Mesodermal cell (in vitro differentiated cells): ENCODE measurements at regions not wholly inside any gene's neighbourhood (a gene's known extent, or its start where the extent isn't known, plus 50 kb on each side); places are given as distances from the start of the nearest gene placed in this dataset.
"Not testable (repeated sequence)": the region's sequence is repeated elsewhere in the genome, so short reads cannot be mapped to it uniquely, and the experiment has no call there.

Experiments
- H3K27ac ChIP-seq: 2 replicates; pipeline ENCODE4 v1.7.0; 2013; ENCODE audit warnings: mild to moderate bottlenecking, low read depth, low read length, moderate library complexity; ENCODE audit not compliant: severe bottlenecking
- H3K36me3 ChIP-seq: 2 replicates; pipeline ENCODE4 v1.7.1; 2013; ENCODE audit warnings: mild to moderate bottlenecking, low read length, moderate library complexity; ENCODE audit not compliant: control insufficient read depth, insufficient read depth
- H3K4me1 ChIP-seq: one replicate; pipeline ENCODE4 v1.7.1; 2013; ENCODE audit warnings: mild to moderate bottlenecking, low read length; ENCODE audit not compliant: insufficient read depth, control insufficient read depth, poor library complexity, severe bottlenecking
- H3K4me3 ChIP-seq: 2 replicates; pipeline ENCODE4 v1.7.0; 2013; ENCODE audit warnings: low read length, control low read depth, mild to moderate bottlenecking; ENCODE audit not compliant: insufficient read depth, poor library complexity, severe bottlenecking; ENCODE audit errors: extremely low read depth
- H3K9me3 ChIP-seq: 2 replicates; pipeline ENCODE4 v1.7.1; 2013; ENCODE audit warnings: mild to moderate bottlenecking, low read length, moderate library complexity; ENCODE audit not compliant: control insufficient read depth
- WGBS, 2 experiments: methylation state at CpG; one replicate each; pipeline ENCODE4 v1.1.5; 2013; ENCODE audit warnings: missing lambda C conversion rate in 2 of 2; ENCODE audit not compliant: insufficient coverage in 2 of 2; 5-methylcytosine and 5-hydroxymethylcytosine counted together

DNA sequence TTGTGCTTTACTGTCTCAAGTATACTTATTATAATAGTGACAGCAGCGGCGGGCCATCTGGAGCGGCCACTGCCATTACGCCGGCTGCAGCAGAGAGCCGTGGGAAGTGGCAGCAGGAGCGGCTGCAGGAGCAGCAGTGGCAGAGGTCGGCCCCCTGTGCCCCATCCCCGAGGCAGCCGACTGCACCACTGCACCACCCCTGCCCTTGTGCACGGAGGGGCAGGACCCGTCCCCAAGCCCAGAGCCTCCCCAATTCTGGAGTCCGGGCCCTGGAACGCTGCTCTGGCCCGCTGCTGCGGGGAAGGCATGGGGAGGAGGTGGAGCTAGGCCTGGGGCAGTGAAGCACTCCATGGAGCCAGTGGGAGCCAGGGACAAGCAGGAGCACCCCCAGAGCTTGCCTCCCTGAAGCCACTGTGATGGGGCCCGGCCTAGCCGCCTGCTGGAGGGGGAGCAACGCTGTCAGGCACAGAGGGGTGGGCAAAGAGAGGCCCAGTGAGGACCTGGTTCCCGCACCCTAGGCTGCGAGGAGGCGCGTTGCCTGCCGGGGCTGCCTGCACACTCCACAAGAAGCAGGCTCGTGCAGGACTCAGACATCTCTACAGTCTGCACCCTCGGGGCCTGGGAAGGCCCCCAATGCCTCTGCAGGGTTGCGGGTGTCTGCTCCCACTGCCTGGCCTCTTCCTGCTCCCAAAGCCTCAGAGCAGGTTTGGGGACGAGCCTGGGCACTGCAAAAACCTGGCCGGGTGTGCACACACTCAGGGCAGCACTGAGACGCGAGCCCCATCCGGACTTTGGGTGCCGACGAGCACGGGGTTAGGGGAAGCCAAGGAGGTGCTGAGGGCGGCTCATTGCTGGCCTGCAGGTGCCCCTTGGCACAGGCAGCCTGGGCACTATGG is 74.2 kb upstream of the RASSF8 start:
- Histone ChIP-seq H3K9me3 (no peaks in the 10 kb centered on the region), H3K27ac (no peak overlapping the region), H3K36me3 (no peaks in the 10 kb centered on the region), H3K4me3 (no peak overlapping the region), H3K4me1 (no peaks in the 10 kb centered on the region)
- WGBS, 2 experiments: 92% methylated on average over 26 to 34 of the region's 36 CpGs

DNA sequence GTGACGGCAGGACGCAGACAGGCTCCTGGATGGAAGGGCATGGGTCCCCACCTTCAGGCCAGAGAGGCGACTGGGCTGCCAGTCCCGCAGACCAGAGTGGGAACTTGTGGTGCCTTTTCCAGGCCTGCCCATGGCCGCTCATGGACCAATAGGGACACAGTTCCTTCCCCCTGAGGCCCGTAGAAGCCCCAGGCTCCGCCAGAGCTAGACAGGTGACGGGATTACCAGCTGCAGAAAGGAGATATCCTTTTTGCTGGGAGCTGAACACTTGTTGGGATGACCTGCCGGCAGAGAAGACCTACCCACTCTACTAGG is 73.6 kb upstream of the RASSF8 start:
- Histone ChIP-seq H3K27ac (no peak overlapping the region), H3K9me3 (no peaks in the 10 kb centered on the region)
- 87 to 90% methylated on average over 6 to 9 of the region's 9 CpGs for WGBS, 2 experiments

DNA sequence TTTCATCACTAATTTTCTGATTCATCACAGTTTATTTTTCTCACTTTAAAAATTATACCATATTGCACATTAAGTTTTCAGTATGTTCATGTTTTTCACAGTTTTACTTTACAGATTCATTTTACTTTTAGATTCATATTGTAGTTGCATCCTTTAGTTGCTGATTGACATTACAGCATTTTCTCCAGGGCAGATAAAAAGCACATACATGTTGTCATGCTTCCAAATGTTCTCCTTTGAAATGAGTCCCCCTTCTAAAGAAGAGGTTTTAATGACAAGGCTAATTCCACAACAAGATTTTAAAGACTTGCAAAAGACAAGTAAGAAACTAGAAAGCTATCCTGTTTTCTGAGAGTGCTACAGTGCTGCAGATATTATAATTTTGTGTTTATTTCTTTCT is 72.1 kb upstream of the RASSF8 start:
- Histone ChIP-seq H3K9me3 (no peaks in the 10 kb centered on the region), H3K27ac (no peak overlapping the region), H3K4me1 (no peaks in the 10 kb centered on the region), H3K36me3 (no peaks in the 10 kb centered on the region), H3K4me3 (no peak overlapping the region)

More for the DNA sequence above, 73.6 kb upstream of the RASSF8 start:
- H3K4me3 ChIP-seq: no peak overlapping the region
- no peaks in the 10 kb centered on the region for H3K36me3 ChIP-seq
- H3K4me1 ChIP-seq: no peaks in the 10 kb centered on the region

DNA sequence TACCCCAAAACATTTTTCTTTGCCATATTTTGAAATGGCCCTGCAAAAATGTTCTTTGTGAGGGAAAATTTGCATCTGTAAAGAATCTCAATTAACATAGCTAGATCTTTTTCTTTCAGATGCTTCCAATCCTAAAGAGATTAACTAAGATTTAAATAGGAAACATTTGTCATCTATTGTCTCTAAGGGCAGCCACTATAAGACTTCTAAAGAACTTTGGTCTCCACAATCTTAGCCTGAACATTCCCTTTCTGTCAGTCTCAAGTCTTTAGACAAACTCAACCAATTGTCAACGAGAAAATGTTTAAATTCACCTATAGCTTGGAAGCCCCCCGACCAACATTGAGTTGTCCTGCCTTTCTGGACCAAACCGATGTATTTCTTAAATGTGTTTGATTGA is 71.1 kb upstream of the RASSF8 start:
- H3K4me3 ChIP-seq: no peak overlapping the region
- WGBS, 2 experiments: 17% methylated on average over 1 of the region's 3 CpGs; no CpG with 5 or more reads in 1 of the 2 experiments
- no peaks in the 10 kb centered on the region for H3K9me3 ChIP-seq
- no peak overlapping the region for H3K27ac ChIP-seq
- H3K4me1 ChIP-seq: no peaks in the 10 kb centered on the region
- H3K36me3 ChIP-seq: no peaks in the 10 kb centered on the region

DNA sequence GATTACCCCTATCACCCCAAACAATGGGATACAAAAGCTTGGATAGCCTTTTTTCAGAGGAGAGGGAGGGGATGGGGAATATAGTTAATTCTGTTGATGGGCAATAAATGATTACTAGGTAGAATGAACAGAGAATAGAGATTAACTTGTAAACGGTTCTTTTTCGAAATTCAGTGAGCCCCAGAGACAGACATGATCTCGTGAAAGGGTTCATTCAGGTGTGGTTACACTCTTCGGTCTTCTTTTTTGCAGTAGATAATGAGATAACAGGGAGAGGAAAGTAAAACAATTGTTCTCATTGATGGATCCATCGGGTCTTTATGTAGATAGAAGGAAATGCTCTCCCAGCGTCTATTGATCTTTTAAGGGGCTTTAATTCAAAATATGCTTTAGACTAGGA is 69.3 kb upstream of the RASSF8 start:
- no peaks in the 10 kb centered on the region for H3K4me1 ChIP-seq
- H3K9me3 ChIP-seq: no peaks in the 10 kb centered on the region
- no peak overlapping the region for H3K27ac ChIP-seq
- no peak overlapping the region for H3K4me3 ChIP-seq
- 82 to 85% methylated on average over 4 to 5 of the region's 6 CpGs for WGBS, 2 experiments
- H3K36me3 ChIP-seq: no peaks in the 10 kb centered on the region

DNA sequence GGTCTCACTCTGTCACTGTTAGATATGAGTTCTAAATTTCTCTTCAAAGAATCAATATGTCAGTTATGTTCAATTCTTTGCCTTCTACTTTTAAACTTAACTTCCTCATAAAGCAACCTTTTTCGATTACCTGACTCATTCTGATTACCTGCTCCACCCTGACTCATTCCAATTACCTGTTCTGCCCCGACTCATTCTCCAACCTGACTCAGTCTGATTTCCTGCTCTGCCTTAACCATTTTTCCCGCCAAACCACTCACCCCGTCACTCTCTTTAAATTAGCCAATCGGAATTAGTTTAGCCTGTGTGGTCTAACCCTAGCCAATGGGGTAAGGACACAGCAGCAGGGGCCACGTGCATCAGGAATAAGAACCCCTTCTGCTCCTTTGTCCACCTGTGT is 67.4 kb upstream of the RASSF8 start:
- H3K4me3 ChIP-seq, H3K4me1 ChIP-seq, H3K9me3 ChIP-seq, H3K27ac ChIP-seq, H3K36me3 ChIP-seq: not testable (repeated sequence)
- WGBS, 2 experiments: 93 to 97% methylated on average over 3 to 4 of the region's 6 CpGs

DNA sequence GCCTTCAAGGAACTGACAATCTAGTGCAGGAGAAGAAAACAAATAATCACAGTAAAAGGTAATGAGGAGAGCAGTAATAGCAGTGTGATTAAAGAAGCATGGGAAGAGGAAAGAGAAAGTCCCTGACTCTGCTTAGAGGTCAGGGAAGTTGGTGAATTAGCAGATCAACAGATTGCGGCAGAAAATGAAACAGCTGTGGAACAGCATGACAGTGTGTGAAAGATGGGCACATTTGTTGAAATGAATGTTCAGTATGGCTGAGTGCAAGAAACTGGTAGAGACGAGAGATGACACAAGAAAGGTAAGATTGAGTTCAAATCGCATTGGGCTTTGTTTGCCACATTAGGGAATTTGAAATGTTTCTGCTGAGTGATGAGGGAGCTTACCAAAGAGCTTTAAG is 63.7 kb upstream of the RASSF8 start:
- 91 to 96% methylated on average over 3 of the region's 3 CpGs for WGBS, 2 experiments
- no peaks in the 10 kb centered on the region for H3K36me3 ChIP-seq
- peaks cover under 1% of the 10 kb centered on the region for H3K4me1 ChIP-seq
- no peak overlapping the region for H3K4me3 ChIP-seq
- H3K9me3 ChIP-seq: peaks cover 6% of the 10 kb centered on the region
- no peak overlapping the region for H3K27ac ChIP-seq

DNA sequence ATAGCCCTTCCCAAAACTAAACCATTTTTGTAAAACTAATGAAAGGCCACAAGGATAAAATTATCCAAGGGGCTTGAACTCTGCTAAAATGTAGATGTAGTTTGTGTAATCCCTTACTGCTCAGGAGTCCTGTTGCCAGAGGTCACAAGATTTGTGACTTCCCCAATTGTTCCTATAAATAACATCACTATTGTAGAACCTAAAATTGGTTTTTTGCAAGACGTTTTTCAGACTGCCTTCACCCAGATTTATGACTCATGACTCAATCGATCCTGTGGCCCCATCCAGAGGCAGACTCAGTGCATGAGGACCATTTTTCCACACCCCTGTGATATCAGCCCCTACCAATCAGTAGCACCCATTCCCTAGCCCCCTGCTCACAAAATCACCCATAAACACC is 61.5 kb upstream of the RASSF8 start:
- no peaks in the 10 kb centered on the region for H3K36me3 ChIP-seq
- no peak overlapping the region for H3K27ac ChIP-seq
- 88 to 93% methylated on average over 2 of the region's 2 CpGs for WGBS, 2 experiments
- H3K4me1 ChIP-seq: peaks cover 2% of the 10 kb centered on the region
- peaks cover 6% of the 10 kb centered on the region for H3K9me3 ChIP-seq
- H3K4me3 ChIP-seq: no peak overlapping the region

DNA sequence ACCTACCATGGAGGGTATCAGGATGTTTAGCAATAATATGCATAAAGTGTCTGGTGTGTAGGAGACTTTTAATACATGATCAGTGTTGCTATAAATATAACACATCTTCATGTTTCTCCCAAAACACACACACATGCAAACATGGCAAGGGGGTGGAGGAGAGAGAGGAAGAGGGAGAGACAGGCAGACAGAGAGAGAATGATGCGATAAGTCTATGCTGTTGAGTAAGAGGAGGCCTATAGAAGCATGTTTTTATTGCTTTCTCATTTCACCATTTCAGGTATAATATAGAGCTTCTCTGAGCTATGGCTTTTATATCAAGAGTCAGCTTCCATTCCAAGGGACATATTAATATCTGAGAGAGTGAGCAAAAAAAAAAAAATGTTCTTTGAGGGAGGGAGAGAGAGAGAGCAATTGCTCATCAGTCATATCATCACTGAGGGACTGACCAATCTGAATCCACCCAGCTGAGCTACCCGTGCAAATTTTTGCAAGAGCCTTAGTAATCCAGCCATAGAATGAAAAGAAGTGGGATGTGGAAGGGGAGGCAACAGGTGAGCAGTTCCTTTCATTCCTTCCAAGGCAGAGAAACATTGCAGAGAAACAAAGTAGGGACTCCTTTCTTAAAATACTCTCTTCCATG is 54.8 kb upstream of the RASSF8 start:
- Histone ChIP-seq H3K4me3 (no peak overlapping the region), H3K27ac (no peak overlapping the region), H3K36me3 (no peaks in the 10 kb centered on the region), H3K4me1 (peaks cover 2% of the 10 kb centered on the region), H3K9me3 (no peaks in the 10 kb centered on the region)
- no CpG with 5 or more reads among the region's 2 CpGs for WGBS, 2 experiments

DNA sequence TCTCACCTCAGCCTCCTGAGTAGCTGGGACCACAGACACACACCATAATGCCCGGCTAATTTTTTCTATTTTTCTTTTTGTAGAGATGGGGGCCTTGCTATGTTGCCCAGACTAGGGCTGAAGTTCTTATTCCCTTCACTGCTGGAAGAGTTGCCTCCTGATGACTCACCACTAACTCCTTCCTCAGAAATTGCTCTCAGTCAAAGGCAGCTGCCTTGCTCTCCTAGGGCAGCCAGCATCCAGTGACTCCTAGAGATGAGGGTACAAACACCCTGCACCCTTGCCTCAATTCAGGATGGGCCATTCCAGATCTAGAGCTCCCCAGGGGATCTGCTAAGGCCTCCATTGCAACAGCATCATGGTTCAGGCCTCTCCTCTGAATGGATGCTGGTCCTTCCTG is 54.0 kb upstream of the RASSF8 start:
- no CpG with 5 or more reads among the region's 1 CpG for WGBS, 2 experiments
- no peak overlapping the region for H3K4me3 ChIP-seq
- H3K4me1 ChIP-seq: peaks cover 2% of the 10 kb centered on the region
- no peaks in the 10 kb centered on the region for H3K36me3 ChIP-seq
- H3K9me3 ChIP-seq: no peaks in the 10 kb centered on the region
- no peak overlapping the region for H3K27ac ChIP-seq

DNA sequence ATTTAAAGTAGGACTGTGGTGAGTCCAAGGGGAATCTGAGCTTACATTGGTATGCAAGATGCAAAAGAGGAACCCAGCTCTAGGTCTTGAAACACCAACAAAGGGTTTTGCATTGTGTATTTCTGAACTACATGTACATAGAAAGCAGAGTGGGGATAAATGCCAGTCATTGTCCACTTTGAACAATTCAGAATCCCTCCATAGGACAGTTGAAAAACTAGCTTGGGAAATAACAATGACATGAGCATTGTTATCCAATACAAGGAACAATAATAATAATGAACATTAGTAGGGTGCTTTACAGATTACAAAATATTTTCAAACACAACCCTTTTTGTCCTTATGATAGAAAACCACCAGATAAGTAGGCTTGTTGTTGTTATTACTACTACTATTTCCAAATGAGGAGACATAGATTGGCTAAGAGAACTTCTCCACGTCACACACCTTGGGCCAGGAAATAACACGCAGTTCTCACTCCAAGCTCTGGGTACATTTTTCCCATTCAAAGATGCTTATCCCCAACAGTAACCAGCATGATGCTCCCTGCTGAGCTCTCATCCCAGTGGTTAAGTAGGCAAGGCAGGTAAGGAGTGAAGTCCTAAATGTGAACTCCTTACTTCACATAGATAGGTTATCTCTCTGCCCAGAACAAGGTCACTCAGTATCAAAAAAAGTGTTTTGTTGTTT is 51.7 kb upstream of the RASSF8 start:
- no peaks in the 10 kb centered on the region for H3K9me3 ChIP-seq
- H3K4me3 ChIP-seq: no peak overlapping the region
- no peaks in the 10 kb centered on the region for H3K36me3 ChIP-seq
- no peak overlapping the region for H3K27ac ChIP-seq
- H3K4me1 ChIP-seq: no peaks in the 10 kb centered on the region
- WGBS, 2 experiments: 83% methylated on average over 1 of the region's 2 CpGs; no CpG with 5 or more reads in 1 of the 2 experiments
